DOHH2 (cell line): ENCODE measurements at regions not wholly inside any gene's neighbourhood (a gene's known extent, or its start where the extent isn't known, plus 50 kb on each side); places are given as distances from the start of the nearest gene placed in this dataset.

Source experiments
- CTCF ChIP-seq: fragments of 200-600 bp; sonication (generic); IDR thresholded peaks from one replicate; pipeline ENCODE4 v1.5.1; 2014; ENCODE audit warnings: antibody characterized with exemption, mild to moderate bottlenecking, low read depth, low read length; ENCODE audit not compliant: poor library complexity, severe bottlenecking
- EZH2phosphoT487 ChIP-seq: fragments of 200-600 bp; sonication (generic); IDR thresholded peaks from 2 replicates; pipeline ENCODE4 v1.6.1; 2017; ENCODE audit warnings: borderline replicate concordance, mild to moderate bottlenecking, antibody characterized with exemption, low read length, moderate library complexity, mixed read lengths

DNA sequence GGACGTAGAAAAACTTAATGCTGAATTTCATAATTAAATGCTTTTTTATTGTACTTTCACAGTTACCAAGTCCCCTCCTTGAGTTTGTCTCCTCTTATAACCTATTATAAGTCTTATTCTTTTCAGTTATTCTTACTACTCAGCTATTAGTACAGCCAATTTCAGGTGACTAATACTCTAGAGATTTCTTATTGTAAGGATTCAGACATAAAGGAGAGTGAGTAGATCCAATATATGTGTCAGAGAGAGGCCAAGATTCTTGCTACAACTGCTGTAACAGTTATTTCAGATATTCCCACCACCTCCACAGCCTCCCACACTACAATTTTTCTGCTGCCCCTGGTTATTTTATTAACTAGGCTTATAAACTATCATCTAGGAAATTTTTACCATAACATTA is 274.5 kb downstream of the GPAT3 start:
- TF ChIP-seq CTCF (no peak), EZH2phosphoT487 (no peak)
